ENCODE measurements at regions not wholly inside any gene's neighbourhood (a gene's known extent, or its start where the extent isn't known, plus 50 kb on each side); places are given as distances from the start of the nearest gene placed in this dataset.

GRCh38 chr3:152997526-152997925 lies 162.6 kb downstream of the P2RY1 start:
- no peak for TF ChIP-seq MAX (CRISPR knock-in tag; IDR thresholded peaks at IDR 0.05)
- TF ChIP-seq FOXJ3 (CRISPR knock-in tag; IDR thresholded peaks at IDR 0.05; ENCODE audit: borderline replicate concordance), result no peak
- no peak for TF ChIP-seq CTCF (IDR thresholded peaks at IDR 0.05)
- TF ChIP-seq FOXK1 (CRISPR knock-in tag; IDR thresholded peaks at IDR 0.05), result no peak
- TF ChIP-seq ELF4 (CRISPR knock-in tag; IDR thresholded peaks at IDR 0.05; ENCODE audit: low read depth), result no peak
- TF ChIP-seq CBFB (CRISPR knock-in tag; IDR thresholded peaks at IDR 0.05; ENCODE audit: low read depth), result no peak

All from WTC11 (cell line).